OCI-LY7 (cell line): ENCODE measurements at regions not wholly inside any gene's neighbourhood (a gene's known extent, or its start where the extent isn't known, plus 50 kb on each side); places are given as distances from the start of the nearest gene placed in this dataset.
A peak's percentile ranks its signal among the peaks of the same experiment; 100 is the strongest.

Source experiments
- BruUV-seq: library from RNA; stranded (reverse); fragments of 400-500 nt; replicated peaks from 2 replicates; lab custom pipeline; 2021; lab: Mats Ljungman, UMichigan
- CTCF ChIA-PET: fragments of 300-600 bp; sonication (Branson Sonifier 250); formaldehyde crosslinking; loops from one replicate; lab custom pipeline; 2022; ENCODE audit warnings: antibody characterized with exemption; ENCODE audit not compliant: unreplicated experiment; lab: Charles Lee
- POLR2A ChIA-PET: fragments of 300-600 bp; sonication (Branson Sonifier 250); formaldehyde crosslinking; loops from one replicate; lab custom pipeline; 2022; ENCODE audit warnings: antibody characterized with exemption; lab: Charles Lee
- DNase-seq: peaks from one replicate; pipeline ENCODE4 v3.0.0-alpha.2; 2015; ENCODE audit warnings: low spot score
- H2AFZ ChIP-seq: fragments of 200-600 bp; sonication (generic), shearing (Covaris generic); 2 replicates; pipeline ENCODE4 v1.6.1; 2014; ENCODE audit warnings: mild to moderate bottlenecking, antibody characterized with exemption, low read length, moderate library complexity
- H3K27ac ChIP-seq: fragments of 200-600 bp; sonication (generic); 2 replicates; pipeline ENCODE4 v1.5.1; 2014; ENCODE audit warnings: mixed run types, low read depth, mild to moderate bottlenecking, moderate library complexity, low read length, inconsistent platforms; ENCODE audit not compliant: poor library complexity, severe bottlenecking
- H3K36me3 ChIP-seq: fragments of 200-600 bp; sonication (generic); 2 replicates; pipeline ENCODE4 v1.6.1; 2014; ENCODE audit warnings: mild to moderate bottlenecking, antibody characterized with exemption, low read length, moderate library complexity, mixed read lengths; ENCODE audit not compliant: insufficient read depth
- H3K4me1 ChIP-seq: fragments of 200-600 bp; sonication (generic); 2 replicates; pipeline ENCODE4 v1.5.1; 2014; ENCODE audit warnings: mild to moderate bottlenecking, low read length; ENCODE audit not compliant: insufficient read depth, poor library complexity, severe bottlenecking
- H3K4me2 ChIP-seq: fragments of 200-600 bp; sonication (generic); 2 replicates; pipeline ENCODE4 v1.6.1; 2014; ENCODE audit warnings: mild to moderate bottlenecking, low read length
- H3K4me3 ChIP-seq: fragments of 200-600 bp; sonication (generic); 2 replicates; pipeline ENCODE4 v1.5.1; 2014; ENCODE audit warnings: mild to moderate bottlenecking, low read depth, low read length; ENCODE audit not compliant: poor library complexity, severe bottlenecking
- H3K79me2 ChIP-seq: fragments of 200-600 bp; sonication (generic); 2 replicates; pipeline ENCODE4 v1.6.1; 2016; ENCODE audit warnings: low read depth, mild to moderate bottlenecking, low read length, moderate library complexity, mixed read lengths; ENCODE audit not compliant: insufficient read depth
- H3K9me2 ChIP-seq: fragments of 200-600 bp; sonication (generic); 2 replicates; pipeline ENCODE4 v1.6.1; 2016; ENCODE audit warnings: mild to moderate bottlenecking, low read length, mixed read lengths; ENCODE audit not compliant: insufficient read depth
- H3K9me3 ChIP-seq: fragments of 200-600 bp; sonication (generic); 2 replicates; pipeline ENCODE4 v1.6.1; 2014; ENCODE audit warnings: mild to moderate bottlenecking, mixed run types, low read length, mixed read lengths
- H4K20me1 ChIP-seq: fragments of 200-600 bp; sonication (generic); 2 replicates; pipeline ENCODE4 v1.6.1; 2014; ENCODE audit warnings: mild to moderate bottlenecking, antibody characterized with exemption, low read length, moderate library complexity, mixed read lengths; ENCODE audit not compliant: insufficient read depth
- CTCF ChIP-seq: fragments of 200-600 bp; sonication (generic); conservative IDR thresholded peaks from 2 replicates; pipeline ENCODE4 v1.5.1; 2014; ENCODE audit warnings: mild to moderate bottlenecking, antibody characterized with exemption, low read length, moderate library complexity, mixed read lengths
- EZH2phosphoT487 ChIP-seq: fragments of 200-600 bp; sonication (generic); IDR thresholded peaks from 2 replicates; pipeline ENCODE4 v1.6.1; 2018; ENCODE audit warnings: low read depth, borderline replicate concordance, mild to moderate bottlenecking, mixed run types, antibody characterized with exemption, low read length, moderate library complexity, mixed read lengths
- intact Hi-C: fragments of 100-400 bp; cut with micrococcal nuclease; formaldehyde crosslinking; loops from one replicate; pipeline ENCODE4 v1.10.0; 2022; ENCODE audit not compliant: unreplicated experiment

GRCh38 chr3:143184099-143184498 lies 64.5 kb downstream of the CHST2 start:
- Histone ChIP-seq H3K9me2 (no peaks in the 10 kb centered on the region), H4K20me1 (no peaks in the 10 kb centered on the region), H3K36me3 (no peaks in the 10 kb centered on the region), H3K79me2 (no peaks in the 10 kb centered on the region), H3K9me3 (no peaks in the 10 kb centered on the region), H2AFZ (0 out of 2 replicates have a peak overlapping the region, but pooled peaks have one; percentile 18), H3K4me2 (no peak overlapping the region), H3K4me1 (no peaks in the 10 kb centered on the region), H3K27ac (no peak overlapping the region), H3K4me3 (no peak overlapping the region)
- CTCF ChIA-PET: no interaction called here
- no TSS peak for BruUV-seq
- POLR2A ChIA-PET: interaction anchor here (1.1 kb wide), 1 partner anchor 33 kb away, joined by 3 read pairs; no protein-coding TSS in a partner anchor
- DNase-seq: no peak
- TF ChIP-seq CTCF (no peak), EZH2phosphoT487 (no peak)
- intact Hi-C loops: no loop called here

- intact Hi-C loops: no loop called here
- DNase-seq: no peak
- H3K36me3 ChIP-seq: no peaks in the 10 kb centered on the region
- no peaks in the 10 kb centered on the region for H4K20me1 ChIP-seq
- no peaks in the 10 kb centered on the region for H3K4me1 ChIP-seq
- H3K4me2 ChIP-seq: no peak overlapping the region
- ChIA-PET POLR2A (no interaction called here), CTCF (interaction anchor here (0.5 kb wide), 1 partner anchor 34 kb away, joined by 3 read pairs; no protein-coding TSS in a partner anchor)
- H2AFZ ChIP-seq: no peak overlapping the region
- H3K4me3 ChIP-seq: no peak overlapping the region
- H3K79me2 ChIP-seq: no peaks in the 10 kb centered on the region
- H3K9me3 ChIP-seq: no peaks in the 10 kb centered on the region
- no TSS peak for BruUV-seq
- H3K27ac ChIP-seq: no peak overlapping the region
- TF ChIP-seq CTCF: no peak
- TF ChIP-seq EZH2phosphoT487: no peak
- no peaks in the 10 kb centered on the region for H3K9me2 ChIP-seq
Observed at GRCh38 chr3:143185401-143185800, 65.8 kb downstream of the CHST2 start.

GRCh38 chr3:143187111-143187510 lies 67.5 kb downstream of the CHST2 start:
- Histone ChIP-seq H3K79me2 (no peaks in the 10 kb centered on the region), H3K4me2 (no peak overlapping the region), H3K27ac (no peak overlapping the region), H3K36me3 (no peaks in the 10 kb centered on the region), H2AFZ (no peak overlapping the region), H3K4me3 (no peak overlapping the region), H4K20me1 (no peaks in the 10 kb centered on the region), H3K9me2 (no peaks in the 10 kb centered on the region), H3K4me1 (no peaks in the 10 kb centered on the region), H3K9me3 (no peaks in the 10 kb centered on the region)
- TF ChIP-seq EZH2phosphoT487 (no peak), CTCF (no peak)
- no peak for DNase-seq
- CTCF ChIA-PET: no interaction called here
- POLR2A ChIA-PET: interaction anchor here (1.0 to 1.2 kb wide), 2 partner anchors 9 to 12 kb away, joined by 3 to 6 read pairs; no protein-coding TSS in a partner anchor
- intact Hi-C loops: no loop called here
- BruUV-seq: no TSS peak
